ENCODE measurements at regions not wholly inside any gene's neighbourhood (a gene's known extent, or its start where the extent isn't known, plus 50 kb on each side); places are given as distances from the start of the nearest gene placed in this dataset.

DNA sequence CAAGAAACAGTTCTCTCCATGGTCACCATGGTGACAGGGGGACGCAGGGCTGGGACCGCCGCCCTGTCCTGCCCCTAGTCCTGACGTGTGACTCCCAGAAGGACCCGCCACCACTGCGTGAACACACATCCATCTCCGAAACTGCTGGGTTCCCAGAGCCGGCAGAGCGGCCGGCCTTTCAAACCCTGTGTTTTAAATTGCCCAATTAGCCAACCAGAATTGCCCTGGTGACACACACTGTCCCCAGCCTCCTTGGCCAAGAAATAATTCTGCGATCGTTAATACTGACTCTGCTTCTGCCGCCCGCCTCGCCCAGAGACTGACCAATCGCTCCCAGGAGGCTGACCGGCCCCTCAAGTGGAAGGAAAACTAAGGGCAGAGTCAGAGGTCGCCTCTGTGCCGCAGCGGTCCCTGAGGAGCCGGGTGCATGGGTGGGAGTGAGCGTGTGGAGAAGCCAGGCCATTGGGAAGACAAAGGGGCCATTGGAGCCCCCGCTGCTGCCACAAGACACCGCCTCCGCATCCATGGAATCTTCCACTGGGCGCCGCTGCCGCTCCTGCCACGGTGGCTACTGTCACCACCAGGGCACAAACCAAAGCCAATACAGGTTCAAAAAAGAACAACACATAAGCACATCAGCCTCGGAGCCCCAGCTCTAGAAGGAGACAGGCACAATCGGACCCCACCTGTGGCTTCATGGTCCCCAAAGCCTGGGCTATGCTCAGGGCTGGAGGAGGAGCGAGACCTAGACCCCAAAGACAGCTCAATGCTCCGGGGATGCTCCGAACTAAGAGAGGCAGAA, 273.2 kb downstream of the NPHP4 start:
- Histone ChIP-seq H4K20me1 (ENCODE audit: insufficient read depth, low read length) (no peaks in the 10 kb centered on the region), H3K27ac (ENCODE audit: low read depth in 1 of 2, low read length in 2 of 2) (no peak overlapping the region), H3K27me3 (ENCODE audit: control insufficient read depth in 2 of 2, insufficient read depth in 2 of 2, low read length in 2 of 2) (no peaks in the 10 kb centered on the region), H3K4me3 (replicated peaks in 1 of 3; ENCODE audit: low read depth in 2 of 3, low read length in 3 of 3) (no peak overlapping the region), H3K9ac (ENCODE audit: insufficient read depth, low read length, poor library complexity, severe bottlenecking) (no peak overlapping the region), H2AFZ (ENCODE audit: insufficient read depth, low read depth, low read length, poor library complexity, severe bottlenecking) (no peak overlapping the region), H3K4me1 (ENCODE audit: control insufficient read depth in 1 of 2, insufficient read depth in 2 of 2, low read length in 2 of 2) (no peaks in the 10 kb centered on the region), H3K9me3 (replicated peaks in 1 of 2; ENCODE audit: control insufficient read depth in 1 of 2, insufficient read depth in 1 of 2, low read length in 2 of 2) (peaks cover 2 to 5% of the 10 kb centered on the region in 2 donors), H3K79me2 (ENCODE audit: insufficient read depth, low read length) (no peaks in the 10 kb centered on the region), H3K36me3 (replicated peaks in 1 of 2; ENCODE audit: control insufficient read depth in 1 of 2, insufficient read depth in 2 of 2, low read length in 2 of 2) (no peaks in the 10 kb centered on the region), H3K4me2 (replicated peaks; ENCODE audit: extremely low read depth, low read length, poor library complexity, severe bottlenecking) (no peak overlapping the region)
- 79% methylated on average over 22 of the region's 34 CpGs for WGBS (ENCODE audit: insufficient coverage)
- TF ChIP-seq, protein P1, sequence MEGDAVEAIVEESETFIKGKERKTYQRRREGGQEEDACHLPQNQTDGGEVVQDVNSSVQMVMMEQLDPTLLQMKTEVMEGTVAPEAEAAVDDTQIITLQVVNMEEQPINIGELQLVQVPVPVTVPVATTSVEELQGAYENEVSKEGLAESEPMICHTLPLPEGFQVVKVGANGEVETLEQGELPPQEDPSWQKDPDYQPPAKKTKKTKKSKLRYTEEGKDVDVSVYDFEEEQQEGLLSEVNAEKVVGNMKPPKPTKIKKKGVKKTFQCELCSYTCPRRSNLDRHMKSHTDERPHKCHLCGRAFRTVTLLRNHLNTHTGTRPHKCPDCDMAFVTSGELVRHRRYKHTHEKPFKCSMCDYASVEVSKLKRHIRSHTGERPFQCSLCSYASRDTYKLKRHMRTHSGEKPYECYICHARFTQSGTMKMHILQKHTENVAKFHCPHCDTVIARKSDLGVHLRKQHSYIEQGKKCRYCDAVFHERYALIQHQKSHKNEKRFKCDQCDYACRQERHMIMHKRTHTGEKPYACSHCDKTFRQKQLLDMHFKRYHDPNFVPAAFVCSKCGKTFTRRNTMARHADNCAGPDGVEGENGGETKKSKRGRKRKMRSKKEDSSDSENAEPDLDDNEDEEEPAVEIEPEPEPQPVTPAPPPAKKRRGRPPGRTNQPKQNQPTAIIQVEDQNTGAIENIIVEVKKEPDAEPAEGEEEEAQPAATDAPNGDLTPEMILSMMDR (IDR thresholded peaks at IDR 0.05), result no peak
- no peak for DNase-seq
- Mint-ChIP-seq H3K36me3 (no peaks in the 10 kb centered on the region), H3K27ac (no peak overlapping the region), H3K4me3 (no peak overlapping the region), H3K9me3 (peaks cover 0 to 14% (median 9%) of the 10 kb centered on the region in 7 donors), H3K4me1 (peaks cover 8% of the 10 kb centered on the region), H3K27me3 (ENCODE audit: low read depth in 3 of 3) (peaks cover 15 to 29% (median 21%) of the 10 kb centered on the region in 3 donors)
- intact Hi-C loops (cut with micrococcal nuclease), result no loop called here

DNA sequence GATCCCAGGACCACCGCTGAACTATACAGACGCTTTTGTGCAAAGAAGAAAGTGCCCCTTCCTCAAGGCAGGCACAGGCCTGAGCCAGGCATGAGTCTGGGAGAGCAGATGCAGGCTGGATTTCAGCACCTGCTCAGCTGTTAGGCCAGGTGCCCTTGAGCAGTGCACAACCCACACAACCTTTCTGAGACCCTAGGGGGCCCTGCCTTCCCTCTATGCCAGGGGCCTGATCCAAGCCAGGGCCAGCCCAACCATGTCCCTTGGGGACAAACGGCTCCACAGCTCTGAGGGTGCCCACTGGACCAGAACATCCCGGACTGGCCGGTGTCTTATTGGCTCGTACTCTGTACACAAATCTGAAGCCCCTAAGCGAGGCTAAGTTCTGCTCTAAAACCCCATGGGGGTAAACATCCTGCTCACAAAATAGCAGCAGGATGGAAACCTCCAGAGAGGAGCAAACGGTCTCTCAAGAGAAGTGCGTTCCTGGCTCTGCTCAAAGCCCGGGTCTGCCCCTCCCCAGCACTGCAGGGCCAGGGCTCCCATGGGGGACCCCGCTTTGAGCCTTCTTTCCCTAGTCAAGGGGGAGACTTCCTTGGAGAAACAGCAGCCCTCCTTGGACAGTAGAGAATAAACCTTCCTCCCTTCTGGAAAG, 275.1 kb downstream of the NPHP4 start:
- H3K9me3 ChIP-seq (replicated peaks in 1 of 2; ENCODE audit: control insufficient read depth in 1 of 2, insufficient read depth in 1 of 2, low read length in 2 of 2), result peaks cover 5 to 9% of the 10 kb centered on the region in 2 donors
- H4K20me1 ChIP-seq (ENCODE audit: insufficient read depth, low read length), result no peaks in the 10 kb centered on the region
- Mint-ChIP-seq H3K36me3 (no peaks in the 10 kb centered on the region), H3K4me3 (no peak overlapping the region), H3K9me3 (peaks cover 2 to 21% (median 14%) of the 10 kb centered on the region in 7 donors), H3K27me3 (ENCODE audit: low read depth in 3 of 3) (peaks cover 15 to 30% (median 24%) of the 10 kb centered on the region in 3 donors), H3K4me1 (peaks cover 8% of the 10 kb centered on the region), H3K27ac (no peak overlapping the region)
- intact Hi-C loops (cut with micrococcal nuclease), result no loop called here
- H2AFZ ChIP-seq (ENCODE audit: insufficient read depth, low read depth, low read length, poor library complexity, severe bottlenecking), result no peak overlapping the region
- peak overlapping the region in 1 of 3 experiments; percentile 17 for H3K4me3 ChIP-seq (replicated peaks in 1 of 3; ENCODE audit: low read depth in 2 of 3, low read length in 3 of 3)
- DNase-seq, result no peak
- H3K4me2 ChIP-seq (replicated peaks; ENCODE audit: extremely low read depth, low read length, poor library complexity, severe bottlenecking), result no peak overlapping the region
- no peaks in the 10 kb centered on the region for H3K79me2 ChIP-seq (ENCODE audit: insufficient read depth, low read length)
- TF ChIP-seq, protein P1 (IDR thresholded peaks at IDR 0.05), result no peak
- H3K27me3 ChIP-seq (ENCODE audit: control insufficient read depth in 2 of 2, insufficient read depth in 2 of 2, low read length in 2 of 2), result no peaks in the 10 kb centered on the region
- no peaks in the 10 kb centered on the region for H3K4me1 ChIP-seq (ENCODE audit: control insufficient read depth in 1 of 2, insufficient read depth in 2 of 2, low read length in 2 of 2)
- WGBS (ENCODE audit: insufficient coverage), result 68% methylated on average over 7 of the region's 11 CpGs
- H3K36me3 ChIP-seq (replicated peaks in 1 of 2; ENCODE audit: control insufficient read depth in 1 of 2, insufficient read depth in 2 of 2, low read length in 2 of 2), result no peaks in the 10 kb centered on the region
- no peak overlapping the region for H3K9ac ChIP-seq (ENCODE audit: insufficient read depth, low read length, poor library complexity, severe bottlenecking)
- no peak overlapping the region for H3K27ac ChIP-seq (ENCODE audit: low read depth in 1 of 2, low read length in 2 of 2)
